SK-N-SH (cell line): ENCODE measurements at regions not wholly inside any gene's neighbourhood (a gene's known extent, or its start where the extent isn't known, plus 50 kb on each side); places are given as distances from the start of the nearest gene placed in this dataset.

Source experiments
- CTCF ChIA-PET: fragments of 300-600, 350-600 bp; formaldehyde crosslinking; extraction: SDS; loops from one replicate; lab custom pipeline; 2021; lab: Yijun Ruan, JAX
- POLR2A ChIA-PET: fragments of 350-600 bp; sonication (Branson Sonifier 250); formaldehyde crosslinking; extraction: SDS; loops from one replicate; lab custom pipeline; 2020; ENCODE audit warnings: antibody characterized with exemption, inconsistent platforms; lab: Yijun Ruan, JAX
- DNase-seq: peaks from one replicate; pipeline ENCODE4 v3.0.0; 2012
- H2AFZ ChIP-seq: fragments of 200-600 bp; sonication (generic); 2 replicates; pipeline ENCODE4 v1.8.1; 2016; ENCODE audit warnings: antibody characterized with exemption, mild to moderate bottlenecking, low read depth
- H3F3A ChIP-seq: fragments of 200-600 bp; sonication (generic); replicated peaks from 2 replicates; pipeline ENCODE3; 2016; ENCODE audit warnings: antibody characterized with exemption, mild to moderate bottlenecking; ENCODE audit not compliant: insufficient read depth
- H3K27ac ChIP-seq, 2 experiments: fragments of 200-500 bp in 1 of 2; fragments of 200-600 bp in 1 of 2; sonication (Bioruptor generic) in 1 of 2; sonication (generic), shearing (Covaris generic) in 1 of 2; 2 replicates each; pipeline versions ENCODE4 v1.5.1 to v1.6.1; 2014 to 2016; ENCODE audit warnings: low read depth in 2 of 2, inconsistent platforms in 1 of 2, low read length in 1 of 2, mild to moderate bottlenecking in 1 of 2, mixed read lengths in 1 of 2
- H3K27me3 ChIP-seq: fragments of 200-600 bp; sonication (generic), shearing (Covaris generic); 2 replicates; pipeline ENCODE4 v1.6.1; 2016; ENCODE audit warnings: mixed run types; ENCODE audit not compliant: insufficient read depth
- H3K36me3 ChIP-seq, 2 experiments: fragments of 200-500 bp in 1 of 2; fragments of 200-600 bp in 1 of 2; sonication (Bioruptor generic) in 1 of 2; sonication (generic) in 1 of 2; replicated peaks in 1 of 2; 2 replicates each; pipeline versions ENCODE3 to v1.5.1; 2014 to 2016; ENCODE audit warnings: low read length in 1 of 2, mild to moderate bottlenecking in 1 of 2; ENCODE audit not compliant: insufficient read depth in 2 of 2, control insufficient read depth in 1 of 2
- H3K4me1 ChIP-seq, 2 experiments: fragments of 200-500 bp in 1 of 2; fragments of 200-600 bp in 1 of 2; sonication (Bioruptor generic) in 1 of 2; sonication (generic), shearing (Covaris generic) in 1 of 2; 2 replicates each; pipeline versions ENCODE4 v1.5.1 to v1.6.1; 2014 to 2016; ENCODE audit warnings: low read depth in 1 of 2, low read length in 1 of 2, mixed run types in 1 of 2; ENCODE audit not compliant: insufficient read depth in 2 of 2, control insufficient read depth in 1 of 2
- H3K4me2 ChIP-seq: fragments of 200-600 bp; sonication (generic), shearing (Covaris generic); 2 replicates; pipeline ENCODE4 v1.6.1; 2017; ENCODE audit warnings: mixed run types
- H3K4me3 ChIP-seq, 2 experiments: fragments of 200-500 bp in 1 of 2; fragments of 200-600 bp in 1 of 2; sonication (Bioruptor generic) in 1 of 2; sonication (generic), shearing (Covaris generic) in 1 of 2; 2 replicates each; pipeline versions ENCODE4 v1.5.1 to v1.8.1; 2014 to 2016; ENCODE audit warnings: low read depth in 2 of 2, inconsistent platforms in 1 of 2, low read length in 1 of 2, mild to moderate bottlenecking in 1 of 2, mixed read lengths in 1 of 2, moderate library complexity in 1 of 2
- H3K79me2 ChIP-seq: fragments of 200-600 bp; sonication (generic); 2 replicates; pipeline ENCODE4 v1.8.1; 2017; ENCODE audit warnings: mild to moderate bottlenecking; ENCODE audit not compliant: insufficient read depth
- H3K9ac ChIP-seq: fragments of 200-600 bp; sonication (generic); 2 replicates; pipeline ENCODE4 v1.6.1; 2017; ENCODE audit warnings: mixed run types
- H3K9me2 ChIP-seq: fragments of 200-600 bp; sonication (generic); 2 replicates; pipeline ENCODE4 v1.6.1; 2017; ENCODE audit warnings: mixed run types
- H3K9me3 ChIP-seq: fragments of 200-600 bp; sonication (generic); 2 replicates; pipeline ENCODE4 v1.6.1; 2017; ENCODE audit warnings: mixed run types, mild to moderate bottlenecking, moderate library complexity
- H4K20me1 ChIP-seq: fragments of 200-600 bp; sonication (generic); 2 replicates; pipeline ENCODE4 v1.6.1; 2017; ENCODE audit warnings: mild to moderate bottlenecking, mixed run types; ENCODE audit not compliant: insufficient read depth
- CHD2 ChIP-seq: fragments of 150-350 bp; IDR thresholded peaks from 2 replicates; pipeline ENCODE4 v1.6.1; 2018; ENCODE audit warnings: low read length; ENCODE audit not compliant: partially characterized antibody
- EP300 ChIP-seq, 2 experiments: IDR thresholded peaks; 2 replicates each; pipeline versions ENCODE4 v1.4.0 to v1.6.1; 2012; ENCODE audit warnings: borderline replicate concordance in 1 of 2, low read depth in 1 of 2, low read length in 1 of 2
- FOSL2 ChIP-seq: IDR thresholded peaks from 2 replicates; pipeline ENCODE4 v1.4.0; 2012; ENCODE audit warnings: low read depth, mild to moderate bottlenecking, moderate library complexity, borderline replicate concordance
- FOXJ3 ChIP-seq: sonication (generic); formaldehyde crosslinking; IDR thresholded peaks from 2 replicates; pipeline ENCODE4 v1.5.1; 2020; ENCODE audit warnings: mild to moderate bottlenecking, missing genetic modification reagents
- FOXM1 ChIP-seq: IDR thresholded peaks from 2 replicates; pipeline ENCODE4 v1.4.0; 2012; ENCODE audit warnings: low read depth, mild to moderate bottlenecking
- GATA2 ChIP-seq: sonication (generic); formaldehyde crosslinking; IDR thresholded peaks from 2 replicates; pipeline ENCODE4 v1.5.0; 2020; ENCODE audit warnings: mild to moderate bottlenecking, missing genetic modification reagents
- MEF2A ChIP-seq: IDR thresholded peaks from 2 replicates; pipeline ENCODE4 v1.4.0; 2012; ENCODE audit warnings: low read depth, borderline replicate concordance
- POLR2AphosphoS5 ChIP-seq: IDR thresholded peaks from 2 replicates; pipeline ENCODE4 v1.6.1; 2012; ENCODE audit warnings: low read depth, low read length
- RCOR1 ChIP-seq: fragments of 150-350 bp; IDR thresholded peaks from 2 replicates; pipeline ENCODE4 v1.6.1; 2017; ENCODE audit warnings: antibody characterized with exemption, low read length
- RFX5 ChIP-seq: IDR thresholded peaks from 2 replicates; pipeline ENCODE4 v1.6.1; 2012; ENCODE audit warnings: mild to moderate bottlenecking, improper control_type of control experiment, low read length
- RXRA ChIP-seq: IDR thresholded peaks from 2 replicates; pipeline ENCODE4 v1.4.0; 2012; ENCODE audit warnings: low read depth, mild to moderate bottlenecking, borderline replicate concordance
- SIN3A ChIP-seq: IDR thresholded peaks from 2 replicates; pipeline ENCODE4 v1.6.1; 2012; ENCODE audit warnings: low read depth, mild to moderate bottlenecking, low read length, moderate library complexity, borderline replicate concordance
- TAF1 ChIP-seq: IDR thresholded peaks from 2 replicates; pipeline ENCODE4 v1.6.1; 2012; ENCODE audit warnings: low read depth, mild to moderate bottlenecking, low read length, moderate library complexity, borderline replicate concordance
- TEAD4 ChIP-seq: IDR thresholded peaks from 2 replicates; pipeline ENCODE4 v1.4.0; 2012; ENCODE audit warnings: mild to moderate bottlenecking, borderline replicate concordance; ENCODE audit not compliant: insufficient read depth
- WGBS: methylation state at CpG from one replicate; pipeline ENCODE4 v1.1.6; 2017; ENCODE audit warnings: low lambda C conversion rate; 5-methylcytosine and 5-hydroxymethylcytosine counted together
- TF ChIP-seq, protein P1 (sequence below): fragments of 200-600 bp; sonication (generic); IDR thresholded peaks from 2 replicates; pipeline ENCODE4 v1.6.1; 2017; ENCODE audit warnings: antibody characterized with exemption, mild to moderate bottlenecking, moderate library complexity
- TF ChIP-seq, protein P2 (sequence below): IDR thresholded peaks from 2 replicates; pipeline ENCODE4 v1.4.0; 2012; ENCODE audit warnings: low read depth
- TF ChIP-seq, protein P3 (sequence below): fragments of 150-350 bp; IDR thresholded peaks from 2 replicates; pipeline ENCODE4 v1.6.1; 2016; ENCODE audit warnings: mild to moderate bottlenecking, low read depth, low read length
- TF ChIP-seq, protein P4 (sequence below): IDR thresholded peaks from 2 replicates; pipeline ENCODE4; 2012
- TF ChIP-seq, protein P5 (sequence below): fragments of 150-350 bp; IDR thresholded peaks from 2 replicates; pipeline ENCODE4 v1.6.1; 2017; ENCODE audit warnings: antibody characterized with exemption, low read length, low read depth, borderline replicate concordance

DNA sequence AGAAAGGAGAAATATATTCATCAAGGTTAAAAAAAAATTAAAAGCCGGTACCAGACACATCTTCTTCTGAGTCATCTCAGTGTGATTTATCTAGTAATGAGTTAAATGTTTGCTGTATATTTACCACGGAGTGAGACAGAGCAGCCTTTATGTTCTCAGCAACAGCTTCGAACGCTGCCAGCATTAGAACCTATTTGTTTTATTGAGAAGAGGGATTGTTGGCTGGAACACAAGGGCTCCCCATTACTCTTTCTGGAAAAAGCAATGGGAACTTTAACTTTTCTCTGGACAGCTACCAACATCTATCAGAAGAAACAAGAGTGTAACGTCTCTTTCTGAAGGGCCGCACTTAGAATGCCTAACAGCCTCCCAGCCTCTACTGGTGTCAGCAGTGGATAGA lies 105.3 kb upstream of the TAB2 start:
- no peak overlapping the region for H3K4me3 ChIP-seq
- no peak overlapping the region for H3K4me2 ChIP-seq
- H3K9me2 ChIP-seq, result no peaks in the 10 kb centered on the region
- no peak overlapping the region for H2AFZ ChIP-seq
- ChIA-PET POLR2A (no interaction called here), CTCF (no interaction called here)
- no peaks in the 10 kb centered on the region for H3K27me3 ChIP-seq
- no peaks in the 10 kb centered on the region for H3K9me3 ChIP-seq
- DNase-seq, result no peak
- H3K36me3 ChIP-seq, result no peaks in the 10 kb centered on the region
- H3K4me1 ChIP-seq, result peaks cover 0 to 6% of the 10 kb centered on the region in 2 experiments; a peak in 1 of 4 replicates
- H3K79me2 ChIP-seq, result no peaks in the 10 kb centered on the region
- no peak overlapping the region for H3K9ac ChIP-seq
- no peaks in the 10 kb centered on the region for H3F3A ChIP-seq
- H4K20me1 ChIP-seq, result no peaks in the 10 kb centered on the region
- H3K27ac ChIP-seq, result no peak overlapping the region
- 65% methylated on average over 6 of the region's 6 CpGs for WGBS
- no peak for TF ChIP-seq FOXM1
- TF ChIP-seq, protein P1, sequence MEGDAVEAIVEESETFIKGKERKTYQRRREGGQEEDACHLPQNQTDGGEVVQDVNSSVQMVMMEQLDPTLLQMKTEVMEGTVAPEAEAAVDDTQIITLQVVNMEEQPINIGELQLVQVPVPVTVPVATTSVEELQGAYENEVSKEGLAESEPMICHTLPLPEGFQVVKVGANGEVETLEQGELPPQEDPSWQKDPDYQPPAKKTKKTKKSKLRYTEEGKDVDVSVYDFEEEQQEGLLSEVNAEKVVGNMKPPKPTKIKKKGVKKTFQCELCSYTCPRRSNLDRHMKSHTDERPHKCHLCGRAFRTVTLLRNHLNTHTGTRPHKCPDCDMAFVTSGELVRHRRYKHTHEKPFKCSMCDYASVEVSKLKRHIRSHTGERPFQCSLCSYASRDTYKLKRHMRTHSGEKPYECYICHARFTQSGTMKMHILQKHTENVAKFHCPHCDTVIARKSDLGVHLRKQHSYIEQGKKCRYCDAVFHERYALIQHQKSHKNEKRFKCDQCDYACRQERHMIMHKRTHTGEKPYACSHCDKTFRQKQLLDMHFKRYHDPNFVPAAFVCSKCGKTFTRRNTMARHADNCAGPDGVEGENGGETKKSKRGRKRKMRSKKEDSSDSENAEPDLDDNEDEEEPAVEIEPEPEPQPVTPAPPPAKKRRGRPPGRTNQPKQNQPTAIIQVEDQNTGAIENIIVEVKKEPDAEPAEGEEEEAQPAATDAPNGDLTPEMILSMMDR, result no peak
- no peak for TF ChIP-seq FOSL2
- no peak for TF ChIP-seq TEAD4
- no peak for TF ChIP-seq FOXJ3 (CRISPR knock-in tag)
- no peak for TF ChIP-seq RXRA
- TF ChIP-seq TAF1, result no peak
- TF ChIP-seq CHD2, result no peak
- TF ChIP-seq EP300 (IDR thresholded peaks at IDR 0.05; ENCODE audit: borderline replicate concordance in 1 of 2, low read depth in 1 of 2, low read length in 1 of 2), result no peak

DNA sequence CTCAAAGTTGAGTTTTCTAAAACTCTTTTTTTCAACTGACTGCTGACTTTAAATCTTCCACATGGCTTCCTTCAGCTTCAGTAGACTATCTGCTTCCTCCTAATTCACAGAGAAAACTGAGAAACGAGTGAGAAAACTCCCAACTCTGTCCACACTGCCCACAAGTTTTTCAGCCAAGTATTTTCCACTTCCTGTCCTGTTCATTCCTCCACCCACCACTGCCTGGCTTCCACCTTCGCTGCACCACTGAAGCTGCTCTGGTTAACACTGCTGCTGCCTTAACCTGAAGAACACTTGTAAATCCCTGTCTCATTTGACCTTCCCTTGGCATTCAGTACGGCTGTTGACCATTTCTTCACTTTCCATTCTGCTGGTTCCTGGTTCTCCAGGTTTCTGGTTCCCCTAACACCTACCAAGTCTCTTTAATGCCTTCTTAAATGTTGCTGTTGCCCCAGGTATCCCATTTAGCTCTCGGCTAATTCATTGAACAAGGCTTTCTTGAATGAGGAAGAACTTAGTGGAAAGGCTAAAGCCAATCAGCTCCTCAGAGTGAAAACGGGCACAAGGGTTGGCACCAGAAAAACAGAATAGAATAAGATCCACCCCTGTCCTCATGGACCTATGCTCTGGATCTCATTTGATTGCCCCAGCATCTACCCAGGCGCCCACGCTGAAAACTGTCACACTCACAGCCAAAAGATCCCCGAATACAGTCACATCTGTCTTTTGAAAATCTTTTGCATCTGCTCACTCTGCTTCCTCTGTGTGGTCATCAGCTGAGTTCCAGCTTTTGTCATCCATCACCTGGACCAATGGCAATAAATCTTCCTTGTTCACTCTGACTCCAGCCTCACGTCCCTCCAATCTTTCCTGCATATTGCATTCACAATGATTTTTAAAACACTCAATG lies 104.4 kb upstream of the TAB2 start:
- H3K27ac ChIP-seq, result no peak overlapping the region
- POLR2A ChIA-PET, result no interaction called here
- no peak overlapping the region for H3K9ac ChIP-seq
- H3K9me2 ChIP-seq, result no peaks in the 10 kb centered on the region
- no peaks in the 10 kb centered on the region for H3K36me3 ChIP-seq
- no peaks in the 10 kb centered on the region for H3K9me3 ChIP-seq
- CTCF ChIA-PET, result no interaction called here
- no peaks in the 10 kb centered on the region for H4K20me1 ChIP-seq
- H3K4me1 ChIP-seq, result peaks cover 0 to 2% of the 10 kb centered on the region in 2 experiments; a peak in 1 of 4 replicates
- no peaks in the 10 kb centered on the region for H3F3A ChIP-seq
- no peaks in the 10 kb centered on the region for H3K27me3 ChIP-seq
- no peak overlapping the region for H2AFZ ChIP-seq
- H3K4me2 ChIP-seq, result no peak overlapping the region
- H3K4me3 ChIP-seq, result no peak overlapping the region
- no peaks in the 10 kb centered on the region for H3K79me2 ChIP-seq
- WGBS, result 76% methylated on average over 9 of the region's 9 CpGs
- DNase-seq, result no peak
- TF ChIP-seq, protein P2, sequence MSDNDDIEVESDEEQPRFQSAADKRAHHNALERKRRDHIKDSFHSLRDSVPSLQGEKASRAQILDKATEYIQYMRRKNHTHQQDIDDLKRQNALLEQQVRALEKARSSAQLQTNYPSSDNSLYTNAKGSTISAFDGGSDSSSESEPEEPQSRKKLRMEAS, result no peak
- TF ChIP-seq RXRA, result no peak
- no peak for TF ChIP-seq RCOR1
- no peak for TF ChIP-seq FOSL2
- TF ChIP-seq, protein P3, sequence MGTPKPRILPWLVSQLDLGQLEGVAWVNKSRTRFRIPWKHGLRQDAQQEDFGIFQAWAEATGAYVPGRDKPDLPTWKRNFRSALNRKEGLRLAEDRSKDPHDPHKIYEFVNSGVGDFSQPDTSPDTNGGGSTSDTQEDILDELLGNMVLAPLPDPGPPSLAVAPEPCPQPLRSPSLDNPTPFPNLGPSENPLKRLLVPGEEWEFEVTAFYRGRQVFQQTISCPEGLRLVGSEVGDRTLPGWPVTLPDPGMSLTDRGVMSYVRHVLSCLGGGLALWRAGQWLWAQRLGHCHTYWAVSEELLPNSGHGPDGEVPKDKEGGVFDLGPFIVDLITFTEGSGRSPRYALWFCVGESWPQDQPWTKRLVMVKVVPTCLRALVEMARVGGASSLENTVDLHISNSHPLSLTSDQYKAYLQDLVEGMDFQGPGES, result no peak
- no peak for TF ChIP-seq SIN3A
- no peak for TF ChIP-seq TAF1
- TF ChIP-seq, protein P4, sequence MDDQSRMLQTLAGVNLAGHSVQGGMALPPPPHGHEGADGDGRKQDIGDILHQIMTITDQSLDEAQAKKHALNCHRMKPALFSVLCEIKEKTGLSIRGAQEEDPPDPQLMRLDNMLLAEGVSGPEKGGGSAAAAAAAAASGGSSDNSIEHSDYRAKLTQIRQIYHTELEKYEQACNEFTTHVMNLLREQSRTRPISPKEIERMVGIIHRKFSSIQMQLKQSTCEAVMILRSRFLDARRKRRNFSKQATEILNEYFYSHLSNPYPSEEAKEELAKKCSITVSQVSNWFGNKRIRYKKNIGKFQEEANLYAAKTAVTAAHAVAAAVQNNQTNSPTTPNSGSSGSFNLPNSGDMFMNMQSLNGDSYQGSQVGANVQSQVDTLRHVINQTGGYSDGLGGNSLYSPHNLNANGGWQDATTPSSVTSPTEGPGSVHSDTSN, result no peak
- no peak for TF ChIP-seq CHD2
- no peak for TF ChIP-seq RFX5
- TF ChIP-seq MEF2A, result no peak
- TF ChIP-seq GATA2 (CRISPR knock-in tag), result no peak
- TF ChIP-seq TEAD4, result no peak
- TF ChIP-seq, protein P5, sequence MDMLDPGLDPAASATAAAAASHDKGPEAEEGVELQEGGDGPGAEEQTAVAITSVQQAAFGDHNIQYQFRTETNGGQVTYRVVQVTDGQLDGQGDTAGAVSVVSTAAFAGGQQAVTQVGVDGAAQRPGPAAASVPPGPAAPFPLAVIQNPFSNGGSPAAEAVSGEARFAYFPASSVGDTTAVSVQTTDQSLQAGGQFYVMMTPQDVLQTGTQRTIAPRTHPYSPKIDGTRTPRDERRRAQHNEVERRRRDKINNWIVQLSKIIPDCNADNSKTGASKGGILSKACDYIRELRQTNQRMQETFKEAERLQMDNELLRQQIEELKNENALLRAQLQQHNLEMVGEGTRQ, result no peak
- no peak for TF ChIP-seq POLR2AphosphoS5
